ENCODE measurements at regions not wholly inside any gene's neighbourhood (a gene's known extent, or its start where the extent isn't known, plus 50 kb on each side); places are given as distances from the start of the nearest gene placed in this dataset.

DNA sequence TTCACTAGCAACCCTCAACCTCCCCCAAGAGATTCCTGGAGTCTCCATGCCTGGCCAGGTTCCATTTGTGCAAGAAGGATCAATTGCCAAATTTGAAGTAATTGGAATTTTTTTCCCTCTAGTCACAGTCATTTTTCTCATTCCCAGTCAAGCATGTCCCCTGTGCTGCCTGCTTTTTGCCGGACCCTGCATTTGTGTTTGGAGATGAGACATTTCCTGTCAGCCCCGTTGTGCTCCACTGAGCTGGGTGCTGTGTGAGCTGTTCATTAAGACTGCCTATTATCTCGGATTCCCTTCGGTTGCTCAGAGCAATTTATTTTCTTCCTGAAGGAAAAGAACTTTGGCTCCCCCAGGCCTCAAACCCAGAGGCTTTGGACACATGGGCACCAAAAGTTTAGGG, 201.0 kb upstream of the NLRP1 start:
- TF ChIP-seq, protein P1, sequence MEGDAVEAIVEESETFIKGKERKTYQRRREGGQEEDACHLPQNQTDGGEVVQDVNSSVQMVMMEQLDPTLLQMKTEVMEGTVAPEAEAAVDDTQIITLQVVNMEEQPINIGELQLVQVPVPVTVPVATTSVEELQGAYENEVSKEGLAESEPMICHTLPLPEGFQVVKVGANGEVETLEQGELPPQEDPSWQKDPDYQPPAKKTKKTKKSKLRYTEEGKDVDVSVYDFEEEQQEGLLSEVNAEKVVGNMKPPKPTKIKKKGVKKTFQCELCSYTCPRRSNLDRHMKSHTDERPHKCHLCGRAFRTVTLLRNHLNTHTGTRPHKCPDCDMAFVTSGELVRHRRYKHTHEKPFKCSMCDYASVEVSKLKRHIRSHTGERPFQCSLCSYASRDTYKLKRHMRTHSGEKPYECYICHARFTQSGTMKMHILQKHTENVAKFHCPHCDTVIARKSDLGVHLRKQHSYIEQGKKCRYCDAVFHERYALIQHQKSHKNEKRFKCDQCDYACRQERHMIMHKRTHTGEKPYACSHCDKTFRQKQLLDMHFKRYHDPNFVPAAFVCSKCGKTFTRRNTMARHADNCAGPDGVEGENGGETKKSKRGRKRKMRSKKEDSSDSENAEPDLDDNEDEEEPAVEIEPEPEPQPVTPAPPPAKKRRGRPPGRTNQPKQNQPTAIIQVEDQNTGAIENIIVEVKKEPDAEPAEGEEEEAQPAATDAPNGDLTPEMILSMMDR (IDR thresholded peaks at IDR 0.05; ENCODE audit: insufficient read depth, low read length), result no peak
- TF ChIP-seq POLR2AphosphoS5 (IDR thresholded peaks at IDR 0.05; ENCODE audit: low read depth) (no peak), GABPA (IDR thresholded peaks at IDR 0.05; ENCODE audit: low read depth) (no peak)
- TF ChIP-seq, protein P2, sequence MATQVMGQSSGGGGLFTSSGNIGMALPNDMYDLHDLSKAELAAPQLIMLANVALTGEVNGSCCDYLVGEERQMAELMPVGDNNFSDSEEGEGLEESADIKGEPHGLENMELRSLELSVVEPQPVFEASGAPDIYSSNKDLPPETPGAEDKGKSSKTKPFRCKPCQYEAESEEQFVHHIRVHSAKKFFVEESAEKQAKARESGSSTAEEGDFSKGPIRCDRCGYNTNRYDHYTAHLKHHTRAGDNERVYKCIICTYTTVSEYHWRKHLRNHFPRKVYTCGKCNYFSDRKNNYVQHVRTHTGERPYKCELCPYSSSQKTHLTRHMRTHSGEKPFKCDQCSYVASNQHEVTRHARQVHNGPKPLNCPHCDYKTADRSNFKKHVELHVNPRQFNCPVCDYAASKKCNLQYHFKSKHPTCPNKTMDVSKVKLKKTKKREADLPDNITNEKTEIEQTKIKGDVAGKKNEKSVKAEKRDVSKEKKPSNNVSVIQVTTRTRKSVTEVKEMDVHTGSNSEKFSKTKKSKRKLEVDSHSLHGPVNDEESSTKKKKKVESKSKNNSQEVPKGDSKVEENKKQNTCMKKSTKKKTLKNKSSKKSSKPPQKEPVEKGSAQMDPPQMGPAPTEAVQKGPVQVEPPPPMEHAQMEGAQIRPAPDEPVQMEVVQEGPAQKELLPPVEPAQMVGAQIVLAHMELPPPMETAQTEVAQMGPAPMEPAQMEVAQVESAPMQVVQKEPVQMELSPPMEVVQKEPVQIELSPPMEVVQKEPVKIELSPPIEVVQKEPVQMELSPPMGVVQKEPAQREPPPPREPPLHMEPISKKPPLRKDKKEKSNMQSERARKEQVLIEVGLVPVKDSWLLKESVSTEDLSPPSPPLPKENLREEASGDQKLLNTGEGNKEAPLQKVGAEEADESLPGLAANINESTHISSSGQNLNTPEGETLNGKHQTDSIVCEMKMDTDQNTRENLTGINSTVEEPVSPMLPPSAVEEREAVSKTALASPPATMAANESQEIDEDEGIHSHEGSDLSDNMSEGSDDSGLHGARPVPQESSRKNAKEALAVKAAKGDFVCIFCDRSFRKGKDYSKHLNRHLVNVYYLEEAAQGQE (IDR thresholded peaks at IDR 0.05; ENCODE audit: insufficient replicate concordance, low read depth), result no peak

All from HL-60 (cell line).